GM12878 (cell line): ENCODE measurements at regions not wholly inside any gene's neighbourhood (a gene's known extent, or its start where the extent isn't known, plus 50 kb on each side); places are given as distances from the start of the nearest gene placed in this dataset.

Source experiments
- ATAC-seq: fragments of 200-7000 bp; cut with Tn5 transposase; 3 replicates; pipeline ENCODE4 v1.9.1; 2020; ENCODE audit warnings: mild to moderate bottlenecking, moderate library complexity
- BruUV-seq: library from RNA; stranded (reverse); fragments of 400-500 nt; replicated peaks from 2 replicates; lab custom pipeline; 2021; lab: Mats Ljungman, UMichigan
- CTCF ChIA-PET: fragments of 300-600 bp; sonication (Branson Sonifier 250); formaldehyde crosslinking; extraction: SDS; loops from one replicate; lab custom pipeline; 2021; ENCODE audit warnings: inconsistent platforms; lab: Yijun Ruan, JAX
- POLR2A ChIA-PET: fragments of 350-600 bp; formaldehyde crosslinking; extraction: SDS; loops from one replicate; lab custom pipeline; 2021; ENCODE audit warnings: inconsistent platforms; lab: Charles Lee
- RAD21 ChIA-PET: fragments of 300-600 bp; sonication (Branson Sonifier 250); formaldehyde crosslinking; loops from one replicate; lab custom pipeline; 2023; ENCODE audit warnings: antibody characterized with exemption; ENCODE audit not compliant: unreplicated experiment; lab: Charles Lee
- SMC1A ChIA-PET: fragments of 300-600 bp; sonication (Branson Sonifier 250); formaldehyde crosslinking; loops from one replicate; lab custom pipeline; 2023; ENCODE audit not compliant: unreplicated experiment, uncharacterized antibody; lab: Charles Lee
- DNase-seq: peaks from one replicate; pipeline ENCODE4 v3.0.0-alpha.2; 2011; ENCODE audit warnings: low read depth, low spot score
- FAIRE-seq: peaks from 3 replicates; lab custom pipeline; 2011; peaks lifted over from hg19 to GRCh38; lab: Jason Lieb, UNC
- H2AFZ ChIP-seq: 2 replicates; pipeline ENCODE4 v1.6.0; 2011; ENCODE audit warnings: low read depth, low read length, control low read depth; ENCODE audit not compliant: control insufficient read depth
- H3K27ac ChIP-seq: 2 replicates; pipeline ENCODE4 v1.5.1; 2011; ENCODE audit warnings: control low read depth; ENCODE audit not compliant: control insufficient read depth, insufficient read depth
- H3K27me3 ChIP-seq, 2 experiments: replicated peaks in 1 of 2; 2 replicates each; pipeline versions ENCODE4 v1.6.0 to v1.6.1; 2011; ENCODE audit warnings: low read length in 1 of 2; ENCODE audit not compliant: control insufficient read depth in 2 of 2, insufficient read depth in 2 of 2
- H3K36me3 ChIP-seq, 2 experiments: 2 replicates each; pipeline ENCODE4 v1.5.1; 2011; ENCODE audit warnings: low read length in 1 of 2; ENCODE audit not compliant: control insufficient read depth in 2 of 2, insufficient read depth in 2 of 2
- H3K4me1 ChIP-seq: 2 replicates; pipeline ENCODE4 v1.6.1; 2011; ENCODE audit warnings: mild to moderate bottlenecking, low read length, moderate library complexity, mixed read lengths; ENCODE audit not compliant: control insufficient read depth, insufficient read depth
- H3K4me2 ChIP-seq: 2 replicates; pipeline ENCODE4 v1.6.0; 2011; ENCODE audit warnings: control low read depth; ENCODE audit not compliant: control insufficient read depth, insufficient read depth
- H3K4me3 ChIP-seq: fragments of 200-600 bp; sonication (generic); 2 replicates; pipeline ENCODE4 v1.5.1; 2016
- H3K79me2 ChIP-seq: 2 replicates; pipeline ENCODE4 v1.6.0; 2011; ENCODE audit warnings: low read length; ENCODE audit not compliant: control insufficient read depth, insufficient read depth
- H3K9ac ChIP-seq: 2 replicates; pipeline ENCODE4 v1.8.0; 2011; ENCODE audit warnings: low read length, control low read depth, mixed read lengths; ENCODE audit not compliant: control insufficient read depth, insufficient read depth
- H3K9me3 ChIP-seq: replicated peaks from 3 replicates; pipeline ENCODE4 v1.5.1; 2011; ENCODE audit warnings: mild to moderate bottlenecking, low read length; ENCODE audit not compliant: control insufficient read depth, insufficient read depth
- H4K20me1 ChIP-seq: 2 replicates; pipeline ENCODE4 v1.6.0; 2011; ENCODE audit not compliant: control insufficient read depth, insufficient read depth
- BMI1 ChIP-seq: fragments of 450-650 bp; IDR thresholded peaks from 2 replicates; pipeline ENCODE4 v1.6.1; 2016; ENCODE audit warnings: mild to moderate bottlenecking, moderate library complexity, borderline replicate concordance
- BRCA1 ChIP-seq: IDR thresholded peaks from 2 replicates; pipeline ENCODE4 v1.6.1; 2011; ENCODE audit warnings: low read depth, low read length, improper control_type of control experiment
- ETV6 ChIP-seq, 2 experiments: fragments of 450-650 bp in 1 of 2; IDR thresholded peaks in 1 of 2; conservative IDR thresholded peaks in 1 of 2; 2 replicates each; pipeline ENCODE4 v1.6.1; 2014; ENCODE audit warnings: antibody characterized with exemption in 1 of 2, borderline replicate concordance in 1 of 2, low read depth in 1 of 2, mild to moderate bottlenecking in 1 of 2, moderate library complexity in 1 of 2
- GATAD2B ChIP-seq: fragments of 450-650 bp; conservative IDR thresholded peaks from 2 replicates; pipeline ENCODE4 v1.6.1; 2017; ENCODE audit warnings: low read depth, mild to moderate bottlenecking, moderate library complexity
- HDGF ChIP-seq: fragments of 450-650 bp; IDR thresholded peaks from 2 replicates; pipeline ENCODE4 v1.6.1; 2016; ENCODE audit warnings: antibody characterized with exemption
- KAT2A ChIP-seq: conservative IDR thresholded peaks from 2 replicates; pipeline ENCODE4 v1.6.1; 2011; ENCODE audit warnings: low read depth, low read length; ENCODE audit not compliant: control insufficient read depth
- LARP7 ChIP-seq: fragments of 450-650 bp; IDR thresholded peaks from 2 replicates; pipeline ENCODE4 v1.6.1; 2017; ENCODE audit warnings: mild to moderate bottlenecking
- MEF2A ChIP-seq: IDR thresholded peaks from 2 replicates; pipeline ENCODE4 v1.6.1; 2011; ENCODE audit warnings: low read depth, mild to moderate bottlenecking, low read length, moderate library complexity; ENCODE audit not compliant: insufficient read depth
- MEF2B ChIP-seq: fragments of 450-650 bp; IDR thresholded peaks from 2 replicates; pipeline ENCODE4 v1.6.1; 2018; ENCODE audit warnings: mild to moderate bottlenecking, moderate library complexity; ENCODE audit not compliant: partially characterized antibody, poor library complexity, severe bottlenecking
- POLR2AphosphoS5 ChIP-seq: IDR thresholded peaks from 2 replicates; pipeline ENCODE4 v1.6.1; 2011; ENCODE audit warnings: mild to moderate bottlenecking, low read length, inconsistent platforms
- PRDM15 ChIP-seq: fragments of 450-650 bp; formaldehyde crosslinking; IDR thresholded peaks from 2 replicates; pipeline ENCODE4 v1.4.0; 2020; ENCODE audit warnings: mild to moderate bottlenecking, moderate library complexity
- RAD21 ChIP-seq: IDR thresholded peaks from 2 replicates; pipeline ENCODE4 v1.6.1; 2011; ENCODE audit warnings: mild to moderate bottlenecking, low read depth, low read length, moderate library complexity; ENCODE audit not compliant: insufficient read depth
- RB1 ChIP-seq: fragments of 450-650 bp; formaldehyde crosslinking; IDR thresholded peaks from 2 replicates; pipeline ENCODE4 v1.6.1; 2017; ENCODE audit warnings: mild to moderate bottlenecking, borderline replicate concordance
- RBBP5 ChIP-seq: fragments of 200-600 bp; sonication (generic); conservative IDR thresholded peaks from 2 replicates; pipeline ENCODE4 v1.6.1; 2016
- RFX5 ChIP-seq: IDR thresholded peaks from 2 replicates; pipeline ENCODE4 v1.6.1; 2011; ENCODE audit warnings: low read depth, low read length, improper control_type of control experiment
- SIN3A ChIP-seq: IDR thresholded peaks from 2 replicates; pipeline ENCODE4 v1.6.1; 2012; ENCODE audit warnings: low read depth, low read length, improper control_type of control experiment
- SIX5 ChIP-seq: IDR thresholded peaks from 2 replicates; pipeline ENCODE4 v1.6.1; 2011; ENCODE audit warnings: mild to moderate bottlenecking, low read depth, low read length, moderate library complexity; ENCODE audit not compliant: severe bottlenecking
- ZBED1 ChIP-seq: IDR thresholded peaks from 2 replicates; pipeline ENCODE4 v1.6.1; 2016; ENCODE audit warnings: borderline replicate concordance
- ZNF274 ChIP-seq: IDR thresholded peaks from one replicate; pipeline ENCODE4 v1.8.0; 2011; ENCODE audit not compliant: insufficient read length, insufficient read depth
- WGBS: methylation state at CpG from one replicate; pipeline ENCODE4 v1.1.6; 2016; ENCODE audit warnings: low lambda C conversion rate; ENCODE audit not compliant: insufficient replicate concordance, insufficient coverage; ENCODE audit errors: missing lambda C conversion rate; 5-methylcytosine and 5-hydroxymethylcytosine counted together
- in situ Hi-C: fragments of 300-500 bp; cut with MboI; formaldehyde crosslinking; loops from 9 replicates; pipeline ENCODE4 v1.14.3; 2018; ENCODE audit warnings: mixed read lengths
- intact Hi-C: fragments of 100-400 bp; cut with micrococcal nuclease; formaldehyde crosslinking; loops from one replicate; pipeline ENCODE4 v1.14.2; 2022; ENCODE audit not compliant: unreplicated experiment
- TF ChIP-seq, protein P1 (sequence below): fragments of 450-650 bp; formaldehyde crosslinking; IDR thresholded peaks from 2 replicates; pipeline ENCODE4 v1.4.0; 2022; ENCODE audit warnings: mild to moderate bottlenecking, moderate library complexity

DNA sequence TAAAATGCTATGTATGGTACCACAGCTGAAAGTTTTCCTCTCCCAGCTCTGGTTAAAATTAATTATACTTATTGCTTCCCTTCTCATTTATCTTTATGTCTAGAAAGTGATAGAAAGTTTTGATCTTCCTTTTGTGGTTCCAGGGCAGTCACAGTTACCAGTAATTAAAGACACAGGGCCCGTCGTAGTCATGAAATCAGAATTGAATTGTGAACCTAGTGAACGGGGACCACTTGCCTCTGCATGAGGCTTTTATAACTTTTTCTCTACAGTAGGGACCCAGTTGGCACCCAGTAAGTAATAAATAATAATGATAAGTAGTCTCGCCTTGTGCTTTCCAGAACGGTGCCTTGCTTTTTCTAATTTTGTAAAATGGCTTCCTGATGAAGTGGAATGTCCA, 231.7 kb upstream of the SATB1 start:
- no peak for ATAC-seq
- no peaks in the 10 kb centered on the region for H3K27me3 ChIP-seq
- no peak overlapping the region for H3K27ac ChIP-seq
- no peak for DNase-seq
- H3K4me1 ChIP-seq = no peaks in the 10 kb centered on the region
- no peak overlapping the region for H3K4me3 ChIP-seq
- no peak overlapping the region for H3K9ac ChIP-seq
- ChIA-PET CTCF (interaction anchor here (1.2 kb wide), 1 partner anchor 97 kb away, joined by 4 read pairs; no protein-coding TSS in a partner anchor), RAD21 (interaction anchor here (0.5 kb wide), 1 partner anchor 52 kb away, joined by 3 read pairs; no protein-coding TSS in a partner anchor), POLR2A (interaction anchor here (0.7 kb wide), 1 partner anchor 64 kb away, joined by 3 read pairs; no protein-coding TSS in a partner anchor), SMC1A (interaction anchor here (1.3 to 2.0 kb wide), 2 partner anchors 13 to 17 kb away, joined by 5 to 6 read pairs; no protein-coding TSS in a partner anchor)
- no TSS peak for BruUV-seq
- H3K9me3 ChIP-seq = no peaks in the 10 kb centered on the region
- FAIRE-seq = no peak
- intact Hi-C loops (no loop called here), in situ Hi-C loops (no loop called here)
- H3K36me3 ChIP-seq = no peaks in the 10 kb centered on the region
- H2AFZ ChIP-seq = no peak overlapping the region
- 48% methylated on average over 5 of the region's 5 CpGs for WGBS
- H3K4me2 ChIP-seq = no peak overlapping the region
- TF ChIP-seq ETV6 (conservative IDR thresholded peaks at IDR 0.05 in 1 of 2, IDR thresholded peaks at IDR 0.05 in 1 of 2; ENCODE audit: borderline replicate concordance in 1 of 2, low read depth in 1 of 2) (no peak), ZNF274 (no peak), RAD21 (no peak), KAT2A (no peak), BRCA1 (no peak), POLR2AphosphoS5 (no peak), MEF2B (no peak), ZBED1 (no peak), RBBP5 (no peak), HDGF (no peak), GATAD2B (no peak), SIX5 (no peak), RB1 (no peak), MEF2A (no peak), RFX5 (no peak), LARP7 (no peak), PRDM15 (CRISPR knock-in tag) (no peak), BMI1 (no peak), SIN3A (no peak)
- TF ChIP-seq, protein P1, sequence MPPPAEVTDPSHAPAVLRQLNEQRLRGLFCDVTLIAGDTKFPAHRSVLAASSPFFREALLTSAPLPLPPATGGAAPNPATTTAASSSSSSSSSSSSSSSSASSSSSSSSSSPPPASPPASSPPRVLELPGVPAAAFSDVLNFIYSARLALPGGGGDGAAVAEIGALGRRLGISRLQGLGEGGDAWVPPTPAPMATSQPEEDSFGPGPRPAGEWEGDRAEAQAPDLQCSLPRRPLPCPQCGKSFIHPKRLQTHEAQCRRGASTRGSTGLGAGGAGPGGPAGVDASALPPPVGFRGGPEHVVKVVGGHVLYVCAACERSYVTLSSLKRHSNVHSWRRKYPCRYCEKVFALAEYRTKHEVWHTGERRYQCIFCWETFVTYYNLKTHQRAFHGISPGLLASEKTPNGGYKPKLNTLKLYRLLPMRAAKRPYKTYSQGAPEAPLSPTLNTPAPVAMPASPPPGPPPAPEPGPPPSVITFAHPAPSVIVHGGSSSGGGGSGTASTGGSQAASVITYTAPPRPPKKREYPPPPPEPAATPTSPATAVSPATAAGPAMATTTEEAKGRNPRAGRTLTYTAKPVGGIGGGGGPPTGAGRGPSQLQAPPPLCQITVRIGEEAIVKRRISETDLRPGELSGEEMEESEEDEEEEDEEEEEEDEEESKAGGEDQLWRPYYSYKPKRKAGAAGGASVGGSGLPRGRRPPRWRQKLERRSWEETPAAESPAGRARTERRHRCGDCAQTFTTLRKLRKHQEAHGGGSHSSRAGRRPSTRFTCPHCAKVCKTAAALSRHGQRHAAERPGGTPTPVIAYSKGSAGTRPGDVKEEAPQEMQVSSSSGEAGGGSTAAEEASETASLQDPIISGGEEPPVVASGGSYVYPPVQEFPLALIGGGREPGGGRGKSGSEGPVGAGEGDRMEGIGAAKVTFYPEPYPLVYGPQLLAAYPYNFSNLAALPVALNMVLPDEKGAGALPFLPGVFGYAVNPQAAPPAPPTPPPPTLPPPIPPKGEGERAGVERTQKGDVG (CRISPR knock-in tag) = no peak
- no peaks in the 10 kb centered on the region for H3K79me2 ChIP-seq
- no peaks in the 10 kb centered on the region for H4K20me1 ChIP-seq
